ENCODE measurements at regions not wholly inside any gene's neighbourhood (a gene's known extent, or its start where the extent isn't known, plus 50 kb on each side); places are given as distances from the start of the nearest gene placed in this dataset.

DNA sequence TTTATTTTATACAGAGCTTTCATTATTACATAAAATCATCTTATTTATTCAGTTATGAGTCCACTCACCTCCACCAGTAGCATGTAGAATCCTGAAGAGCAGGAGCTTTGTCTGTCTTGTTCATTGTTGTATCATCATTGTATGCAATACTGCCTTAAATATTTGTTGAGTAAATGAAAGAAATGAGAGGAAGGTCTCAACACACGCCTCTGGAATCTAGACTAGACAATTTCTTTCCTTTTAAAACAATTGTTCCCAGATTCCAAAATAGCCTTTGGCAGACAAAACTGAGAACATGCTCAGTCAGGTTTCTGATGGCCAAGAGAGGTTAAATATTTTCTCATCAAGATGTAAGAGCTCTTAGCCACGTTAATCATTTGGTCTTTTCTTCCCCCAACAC, 173.1 kb upstream of the AGR3 start:
- TF ChIP-seq, protein P1, sequence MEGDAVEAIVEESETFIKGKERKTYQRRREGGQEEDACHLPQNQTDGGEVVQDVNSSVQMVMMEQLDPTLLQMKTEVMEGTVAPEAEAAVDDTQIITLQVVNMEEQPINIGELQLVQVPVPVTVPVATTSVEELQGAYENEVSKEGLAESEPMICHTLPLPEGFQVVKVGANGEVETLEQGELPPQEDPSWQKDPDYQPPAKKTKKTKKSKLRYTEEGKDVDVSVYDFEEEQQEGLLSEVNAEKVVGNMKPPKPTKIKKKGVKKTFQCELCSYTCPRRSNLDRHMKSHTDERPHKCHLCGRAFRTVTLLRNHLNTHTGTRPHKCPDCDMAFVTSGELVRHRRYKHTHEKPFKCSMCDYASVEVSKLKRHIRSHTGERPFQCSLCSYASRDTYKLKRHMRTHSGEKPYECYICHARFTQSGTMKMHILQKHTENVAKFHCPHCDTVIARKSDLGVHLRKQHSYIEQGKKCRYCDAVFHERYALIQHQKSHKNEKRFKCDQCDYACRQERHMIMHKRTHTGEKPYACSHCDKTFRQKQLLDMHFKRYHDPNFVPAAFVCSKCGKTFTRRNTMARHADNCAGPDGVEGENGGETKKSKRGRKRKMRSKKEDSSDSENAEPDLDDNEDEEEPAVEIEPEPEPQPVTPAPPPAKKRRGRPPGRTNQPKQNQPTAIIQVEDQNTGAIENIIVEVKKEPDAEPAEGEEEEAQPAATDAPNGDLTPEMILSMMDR (IDR thresholded peaks at IDR 0.05), result no peak
- TF ChIP-seq POLR2A (IDR thresholded peaks at IDR 0.05), result no peak

Data from adrenal gland (tissue), 5 donors.